Caco-2 (cell line): ENCODE measurements at regions not wholly inside any gene's neighbourhood (a gene's known extent, or its start where the extent isn't known, plus 50 kb on each side); places are given as distances from the start of the nearest gene placed in this dataset.

Experiments
- BruUV-seq: library from RNA; stranded (reverse); fragments of 400-500 nt; replicated peaks from 2 replicates; lab custom pipeline; 2021; lab: Mats Ljungman, UMichigan
- CTCF ChIA-PET: fragments of 300-600 bp; sonication (Branson Sonifier 250); formaldehyde crosslinking; loops from one replicate; lab custom pipeline; 2022; ENCODE audit warnings: antibody characterized with exemption; lab: Charles Lee
- POLR2A ChIA-PET: fragments of 300-600 bp; sonication (Branson Sonifier 250); formaldehyde crosslinking; loops from one replicate; lab custom pipeline; 2022; ENCODE audit warnings: antibody characterized with exemption; lab: Charles Lee
- DNase-seq, 2 experiments: peaks; one replicate each; pipeline versions ENCODE4 v3.0.0 to v3.0.0-alpha.2; 2020 to 2022
- H3K27me3 ChIP-seq: replicated peaks from 2 replicates; pipeline ENCODE4 v1.6.0; 2011; ENCODE audit warnings: low read length; ENCODE audit not compliant: control insufficient read depth, insufficient read depth
- H3K36me3 ChIP-seq: 2 replicates; pipeline ENCODE4 v1.5.1; 2011; ENCODE audit warnings: low read length; ENCODE audit not compliant: control insufficient read depth, insufficient read depth
- H3K4me1 ChIP-seq: fragments of 250-450 bp; sonication (Bioruptor Pico); 2 replicates; pipeline ENCODE4 v1.5.1; 2020; ENCODE audit warnings: mild to moderate bottlenecking
- H3K4me3 ChIP-seq: 2 replicates; pipeline ENCODE4 v1.5.1; 2011; ENCODE audit warnings: low read depth, mild to moderate bottlenecking, control low read depth, low read length
- H3K9me3 ChIP-seq: fragments of 250-450 bp; sonication (Bioruptor Pico); 2 replicates; pipeline ENCODE4 v1.5.1; 2020; ENCODE audit warnings: mild to moderate bottlenecking, moderate library complexity
- H3K27ac Mint-ChIP-seq: one replicate; pipeline ENCODE4 v1.8.0; 2022; ENCODE audit warnings: mixed read lengths; ENCODE audit not compliant: unreplicated experiment
- H3K27me3 Mint-ChIP-seq: one replicate; pipeline ENCODE4 v1.8.0; 2022; ENCODE audit warnings: mixed read lengths; ENCODE audit not compliant: insufficient read depth, unreplicated experiment
- H3K36me3 Mint-ChIP-seq: one replicate; pipeline ENCODE4 v1.8.0; 2022; ENCODE audit warnings: mild to moderate bottlenecking, mixed read lengths; ENCODE audit not compliant: insufficient read depth, unreplicated experiment
- H3K4me1 Mint-ChIP-seq: one replicate; pipeline ENCODE4 v1.8.0; 2022; ENCODE audit warnings: low read depth, mixed read lengths; ENCODE audit not compliant: unreplicated experiment
- H3K4me3 Mint-ChIP-seq: one replicate; pipeline ENCODE4 v1.8.0; 2022; ENCODE audit warnings: mild to moderate bottlenecking, moderate library complexity, mixed read lengths; ENCODE audit not compliant: unreplicated experiment
- H3K9me3 Mint-ChIP-seq: one replicate; pipeline ENCODE4 v1.8.0; 2022; ENCODE audit warnings: mixed read lengths; ENCODE audit not compliant: unreplicated experiment
- intact Hi-C: fragments of 100-400 bp; cut with micrococcal nuclease; formaldehyde crosslinking; loops from one replicate; pipeline ENCODE4 v1.10.0; 2022; ENCODE audit not compliant: unreplicated experiment
- TF ChIP-seq, protein P1 (sequence below), 2 experiments: fragments of 200-600 bp in 1 of 2; IDR thresholded peaks; 1 replicate in 1 of 2; 2 replicates in 1 of 2; pipeline versions ENCODE4 v1.5.1 to v1.8.0; 2011 to 2022; ENCODE audit warnings: antibody characterized with exemption in 1 of 2, control low read depth in 1 of 2, inconsistent platforms in 1 of 2, low read depth in 1 of 2, low read length in 1 of 2, mild to moderate bottlenecking in 1 of 2, moderate library complexity in 1 of 2; ENCODE audit not compliant: insufficient read depth in 1 of 2, severe bottlenecking in 1 of 2, unreplicated experiment in 1 of 2

DNA sequence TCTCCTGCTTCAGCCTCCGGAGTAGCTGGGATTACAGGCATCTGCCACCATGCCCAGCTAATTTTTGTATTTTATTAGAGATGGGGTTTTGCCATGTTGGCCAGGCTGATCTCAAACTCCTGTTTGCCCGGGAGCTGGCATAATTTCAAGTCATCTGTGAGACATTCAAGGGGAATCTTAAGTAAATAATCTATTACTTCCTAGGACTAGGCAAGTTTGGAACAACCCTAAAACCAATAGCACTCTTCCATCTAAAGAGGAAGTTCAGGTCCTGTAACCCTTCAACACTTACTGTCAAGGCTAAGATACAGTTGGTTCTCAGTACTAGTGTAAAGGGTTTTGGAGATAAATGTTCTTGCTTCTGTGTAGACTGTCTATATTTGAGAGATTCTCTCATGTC is 267.8 kb upstream of the IRAK1BP1 start:
- Mint-ChIP-seq H3K4me1 (peaks cover under 1% of the 10 kb centered on the region), H3K4me3 (no peak overlapping the region), H3K36me3 (no peaks in the 10 kb centered on the region), H3K27me3 (no peaks in the 10 kb centered on the region), H3K27ac (no peak overlapping the region), H3K9me3 (no peaks in the 10 kb centered on the region)
- H3K9me3 ChIP-seq = no peaks in the 10 kb centered on the region; the same call in 1 of the 2 replicates
- no peak overlapping the region for H3K4me3 ChIP-seq
- ChIA-PET POLR2A (no interaction called here), CTCF (no interaction called here)
- H3K4me1 ChIP-seq = peaks cover 3% of the 10 kb centered on the region; the same call in 1 of the 2 replicates
- no peaks in the 10 kb centered on the region for H3K36me3 ChIP-seq
- no peak for DNase-seq
- BruUV-seq = no TSS peak
- intact Hi-C loops = no loop called here
- no peaks in the 10 kb centered on the region for H3K27me3 ChIP-seq
- TF ChIP-seq, protein P1, sequence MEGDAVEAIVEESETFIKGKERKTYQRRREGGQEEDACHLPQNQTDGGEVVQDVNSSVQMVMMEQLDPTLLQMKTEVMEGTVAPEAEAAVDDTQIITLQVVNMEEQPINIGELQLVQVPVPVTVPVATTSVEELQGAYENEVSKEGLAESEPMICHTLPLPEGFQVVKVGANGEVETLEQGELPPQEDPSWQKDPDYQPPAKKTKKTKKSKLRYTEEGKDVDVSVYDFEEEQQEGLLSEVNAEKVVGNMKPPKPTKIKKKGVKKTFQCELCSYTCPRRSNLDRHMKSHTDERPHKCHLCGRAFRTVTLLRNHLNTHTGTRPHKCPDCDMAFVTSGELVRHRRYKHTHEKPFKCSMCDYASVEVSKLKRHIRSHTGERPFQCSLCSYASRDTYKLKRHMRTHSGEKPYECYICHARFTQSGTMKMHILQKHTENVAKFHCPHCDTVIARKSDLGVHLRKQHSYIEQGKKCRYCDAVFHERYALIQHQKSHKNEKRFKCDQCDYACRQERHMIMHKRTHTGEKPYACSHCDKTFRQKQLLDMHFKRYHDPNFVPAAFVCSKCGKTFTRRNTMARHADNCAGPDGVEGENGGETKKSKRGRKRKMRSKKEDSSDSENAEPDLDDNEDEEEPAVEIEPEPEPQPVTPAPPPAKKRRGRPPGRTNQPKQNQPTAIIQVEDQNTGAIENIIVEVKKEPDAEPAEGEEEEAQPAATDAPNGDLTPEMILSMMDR (IDR thresholded peaks at IDR 0.05; ENCODE audit: insufficient read depth in 1 of 2, low read depth in 1 of 2, low read length in 1 of 2, severe bottlenecking in 1 of 2, unreplicated experiment in 1 of 2) = no peak

DNA sequence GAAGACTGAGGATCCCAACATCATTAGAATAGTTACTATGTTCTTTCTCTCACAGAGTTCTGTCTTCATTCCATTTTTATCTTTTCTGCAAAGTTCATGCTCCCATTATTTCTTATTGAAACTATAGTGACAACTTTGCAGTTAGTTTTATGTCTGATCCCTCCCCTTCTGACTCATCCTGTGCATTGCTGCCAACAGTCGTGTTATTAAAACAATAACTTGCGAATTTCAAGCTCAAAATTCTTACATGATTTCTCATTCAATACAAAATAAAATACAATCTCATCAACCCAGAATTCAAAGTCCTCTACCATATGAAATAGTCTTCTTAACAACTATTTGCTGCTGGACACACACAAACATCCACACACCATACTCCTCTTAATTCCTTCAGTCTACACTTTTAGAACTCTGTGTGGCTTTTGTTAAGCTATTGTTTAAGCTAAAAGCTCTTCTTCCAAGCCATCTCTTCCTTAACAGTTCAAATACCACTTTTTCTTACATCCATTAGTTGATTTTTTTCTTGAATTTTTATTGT is 261.4 kb upstream of the IRAK1BP1 start:
- ChIA-PET POLR2A (no interaction called here), CTCF (no interaction called here)
- intact Hi-C loops = no loop called here
- no TSS peak for BruUV-seq
- no peaks in the 10 kb centered on the region for H3K27me3 Mint-ChIP-seq
- Histone ChIP-seq H3K9me3 (no peaks in the 10 kb centered on the region; the same call in 1 of the 2 replicates), H3K36me3 (no peaks in the 10 kb centered on the region), H3K27me3 (no peaks in the 10 kb centered on the region), H3K4me1 (no peaks in the 10 kb centered on the region), H3K4me3 (no peak overlapping the region)
- TF ChIP-seq, protein P1 (IDR thresholded peaks at IDR 0.05; ENCODE audit: insufficient read depth in 1 of 2, low read depth in 1 of 2, low read length in 1 of 2, severe bottlenecking in 1 of 2, unreplicated experiment in 1 of 2) = no peak
- H3K27ac Mint-ChIP-seq = no peak overlapping the region
- no peaks in the 10 kb centered on the region for H3K4me1 Mint-ChIP-seq
- H3K4me3 Mint-ChIP-seq = no peak overlapping the region
- no peak for DNase-seq
- no peaks in the 10 kb centered on the region for H3K9me3 Mint-ChIP-seq
- no peaks in the 10 kb centered on the region for H3K36me3 Mint-ChIP-seq

DNA sequence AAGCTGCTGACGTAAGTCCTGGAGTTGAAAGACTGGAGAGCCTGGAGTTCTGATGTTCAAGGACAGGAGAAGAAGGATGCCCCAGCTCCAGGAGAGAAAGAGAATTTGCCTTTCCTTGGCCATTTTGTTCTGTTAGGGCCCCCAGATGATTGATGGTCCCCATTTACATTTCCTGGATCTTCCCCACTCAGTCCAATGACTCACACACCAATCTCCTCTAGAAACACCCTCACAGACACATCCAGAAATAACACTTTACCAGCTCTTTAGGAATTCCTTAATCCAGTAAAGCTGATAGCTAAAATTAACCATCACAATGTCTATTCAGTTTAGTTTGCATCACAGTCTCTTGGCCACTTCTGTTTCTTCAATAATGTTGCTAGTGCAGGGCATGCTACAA is 260.2 kb upstream of the IRAK1BP1 start:
- no peaks in the 10 kb centered on the region for H3K4me1 Mint-ChIP-seq
- TF ChIP-seq, protein P1 (IDR thresholded peaks at IDR 0.05; ENCODE audit: insufficient read depth in 1 of 2, low read depth in 1 of 2, low read length in 1 of 2, severe bottlenecking in 1 of 2, unreplicated experiment in 1 of 2) = no peak
- Histone ChIP-seq H3K9me3 (no peaks in the 10 kb centered on the region; the same call in 1 of the 2 replicates), H3K36me3 (no peaks in the 10 kb centered on the region), H3K27me3 (no peaks in the 10 kb centered on the region), H3K4me3 (no peak overlapping the region), H3K4me1 (no peaks in the 10 kb centered on the region)
- CTCF ChIA-PET = no interaction called here
- intact Hi-C loops = no loop called here
- no peaks in the 10 kb centered on the region for H3K9me3 Mint-ChIP-seq
- POLR2A ChIA-PET = no interaction called here
- BruUV-seq = no TSS peak
- H3K36me3 Mint-ChIP-seq = no peaks in the 10 kb centered on the region
- no peak overlapping the region for H3K4me3 Mint-ChIP-seq
- no peak overlapping the region for H3K27ac Mint-ChIP-seq
- H3K27me3 Mint-ChIP-seq = no peaks in the 10 kb centered on the region
- no peak for DNase-seq
